HCT116 (cell line): ENCODE measurements at regions not wholly inside any gene's neighbourhood (a gene's known extent, or its start where the extent isn't known, plus 50 kb on each side); places are given as distances from the start of the nearest gene placed in this dataset.

ENCODE experiments used
- ATAC-seq: fragments of 200-7000 bp; cut with Tn5 transposase; 2 replicates; pipeline ENCODE4 v1.9.1; 2020; ENCODE audit warnings: mild to moderate bottlenecking, moderate library complexity
- BruUV-seq: library from RNA; stranded (reverse); fragments of 400-500 nt; replicated peaks from 2 replicates; lab custom pipeline; 2021; lab: Mats Ljungman, UMichigan
- CTCF ChIA-PET: fragments of 300-600 bp; sonication (Branson Sonifier 250); formaldehyde crosslinking; loops from one replicate; lab custom pipeline; 2021; ENCODE audit warnings: antibody characterized with exemption; lab: Charles Lee
- POLR2A ChIA-PET: fragments of 300-600, 350-600 bp; sonication (Branson Sonifier 250); formaldehyde crosslinking; loops from one replicate; lab custom pipeline; 2021; ENCODE audit warnings: antibody characterized with exemption; lab: Charles Lee
- RAD21 ChIA-PET, 2 experiments: fragments of 300-600 bp; sonication (Branson Sonifier 250); formaldehyde crosslinking; loops; one replicate each; lab custom pipeline; 2023; ENCODE audit warnings: low total read pairs in 2 of 2; ENCODE audit not compliant: uncharacterized antibody in 2 of 2, unreplicated experiment in 2 of 2, low non-redundant PET in 1 of 2; lab: Charles Lee
- DNase-seq: peaks from one replicate; pipeline ENCODE4 v3.0.0-alpha.2; 2010; ENCODE audit warnings: low read depth, low spot score
- H2AFZ ChIP-seq: fragments of 200-600 bp; shearing (Covaris generic), sonication (generic); 2 replicates; pipeline ENCODE4 v1.6.1; 2017; ENCODE audit warnings: low read depth, mixed run types, mixed read lengths, antibody characterized with exemption, low read length; ENCODE audit not compliant: poor library complexity, severe bottlenecking
- H3K27ac ChIP-seq: 2 replicates; pipeline ENCODE4 v1.5.1; 2012; ENCODE audit warnings: low read depth, low read length
- H3K27me3 ChIP-seq: fragments of 200-600 bp; sonication (generic); 2 replicates; pipeline ENCODE4 v1.6.1; 2016; ENCODE audit warnings: mixed run types, low read length, mixed read lengths; ENCODE audit not compliant: insufficient read depth
- H3K36me3 ChIP-seq, 2 experiments: fragments of 200-500 bp in 1 of 2; fragments of 200-600 bp in 1 of 2; sonication (Bioruptor generic) in 1 of 2; sonication (generic) in 1 of 2; 2 replicates each; pipeline versions ENCODE4 v1.5.1 to v1.6.1; 2014 to 2016; ENCODE audit warnings: low read length in 2 of 2, inconsistent platforms in 1 of 2, mixed read lengths in 1 of 2, mixed run types in 1 of 2; ENCODE audit not compliant: insufficient read depth in 2 of 2, control insufficient read depth in 1 of 2
- H3K4me1 ChIP-seq, 2 experiments: fragments of 200-600 bp in 1 of 2; sonication (generic) in 1 of 2; 2 replicates each; pipeline versions ENCODE4 v1.5.1 to v1.6.1; 2012 to 2017; ENCODE audit warnings: low read length in 2 of 2, inconsistent platforms in 1 of 2, mild to moderate bottlenecking in 1 of 2, mixed read lengths in 1 of 2, mixed run types in 1 of 2, moderate library complexity in 1 of 2; ENCODE audit not compliant: insufficient read depth in 2 of 2, control insufficient read depth in 1 of 2
- H3K4me2 ChIP-seq: fragments of 200-600 bp; sonication (generic); 2 replicates; pipeline ENCODE4 v1.6.1; 2017; ENCODE audit warnings: mixed run types, low read length, mixed read lengths
- H3K4me3 ChIP-seq, 2 experiments: fragments of 200-600 bp in 1 of 2; sonication (generic) in 1 of 2; replicated peaks in 1 of 2; 2 replicates each; pipeline ENCODE4 v1.5.1; 2011 to 2016; ENCODE audit warnings: low read length in 2 of 2, control low read depth in 1 of 2, low read depth in 1 of 2, mild to moderate bottlenecking in 1 of 2, mixed read lengths in 1 of 2, mixed run types in 1 of 2
- H3K79me2 ChIP-seq: fragments of 200-600 bp; sonication (generic); 2 replicates; pipeline ENCODE4 v1.6.1; 2017; ENCODE audit warnings: mild to moderate bottlenecking, mixed run types, low read length, moderate library complexity, mixed read lengths; ENCODE audit not compliant: insufficient read depth
- H3K9ac ChIP-seq: fragments of 200-600 bp; sonication (generic); 2 replicates; pipeline ENCODE4 v1.6.1; 2016; ENCODE audit warnings: low read length, mixed read lengths
- H3K9me2 ChIP-seq: fragments of 200-600 bp; sonication (generic), shearing (Covaris generic); 2 replicates; pipeline ENCODE4 v1.6.1; 2017; ENCODE audit warnings: mixed run types, mild to moderate bottlenecking, moderate library complexity; ENCODE audit not compliant: insufficient read depth
- H3K9me3 ChIP-seq, 2 experiments: fragments of 200-500 bp in 1 of 2; fragments of 200-600 bp in 1 of 2; sonication (Bioruptor generic) in 1 of 2; sonication (generic) in 1 of 2; 2 replicates each; pipeline ENCODE4 v1.6.1; 2014 to 2017; ENCODE audit warnings: low read length in 2 of 2, mixed read lengths in 2 of 2, inconsistent platforms in 1 of 2, low read depth in 1 of 2, mild to moderate bottlenecking in 1 of 2, mixed run types in 1 of 2, moderate library complexity in 1 of 2; ENCODE audit not compliant: control insufficient read depth in 1 of 2, insufficient read depth in 1 of 2
- H4K20me1 ChIP-seq: fragments of 200-600 bp; sonication (generic), shearing (Covaris generic); 2 replicates; pipeline ENCODE4 v1.6.1; 2017; ENCODE audit warnings: mixed run types, mild to moderate bottlenecking, moderate library complexity; ENCODE audit not compliant: insufficient read depth
- ATF3 ChIP-seq: IDR thresholded peaks from 2 replicates; pipeline ENCODE4 v1.6.1; 2012
- CBX3 ChIP-seq: IDR thresholded peaks from 2 replicates; pipeline ENCODE4 v1.6.1; 2012; ENCODE audit warnings: low read depth
- CEBPB ChIP-seq: IDR thresholded peaks from 2 replicates; pipeline ENCODE4 v1.6.1; 2012; ENCODE audit warnings: low read depth
- EGR1 ChIP-seq: IDR thresholded peaks from 2 replicates; pipeline ENCODE4 v1.6.1; 2012; ENCODE audit warnings: low read depth
- ELF1 ChIP-seq: IDR thresholded peaks from 2 replicates; pipeline ENCODE4 v1.6.1; 2012; ENCODE audit warnings: low read depth, borderline replicate concordance
- EZH2 ChIP-seq: fragments of 200-600 bp; sonication (generic); IDR thresholded peaks from 2 replicates; pipeline ENCODE4 v1.6.1; 2017; ENCODE audit warnings: antibody characterized with exemption, mixed run types
- EZH2phosphoT487 ChIP-seq: fragments of 200-600 bp; IDR thresholded peaks from 2 replicates; pipeline ENCODE4 v1.6.1; 2018; ENCODE audit warnings: antibody characterized with exemption, borderline replicate concordance
- FOSL1 ChIP-seq: IDR thresholded peaks from 2 replicates; pipeline ENCODE4 v1.6.1; 2012; ENCODE audit warnings: low read depth
- JUND ChIP-seq: IDR thresholded peaks from 2 replicates; pipeline ENCODE4 v1.6.1; 2012
- MAX ChIP-seq: IDR thresholded peaks from 2 replicates; pipeline ENCODE4 v1.6.1; 2012
- POLR2A ChIP-seq: IDR thresholded peaks from 2 replicates; pipeline ENCODE4 v1.7.0; 2011; ENCODE audit warnings: borderline replicate concordance; ENCODE audit not compliant: insufficient read depth, insufficient read length; ENCODE audit errors: extremely low read depth
- POLR2AphosphoS5 ChIP-seq: IDR thresholded peaks from 2 replicates; pipeline ENCODE4 v1.6.1; 2011; ENCODE audit warnings: mild to moderate bottlenecking, low read depth, low read length, moderate library complexity
- RAD21 ChIP-seq: IDR thresholded peaks from 2 replicates; pipeline ENCODE4 v1.6.1; 2012; ENCODE audit warnings: low read depth, mild to moderate bottlenecking
- SP1 ChIP-seq: IDR thresholded peaks from 2 replicates; pipeline ENCODE4 v1.6.1; 2012; ENCODE audit warnings: low read depth
- TCF7L2 ChIP-seq: IDR thresholded peaks from 2 replicates; pipeline ENCODE4 v1.7.0; 2011; ENCODE audit warnings: borderline replicate concordance, inconsistent platforms; ENCODE audit not compliant: insufficient read depth, insufficient read length; ENCODE audit errors: extremely low read depth
- YY1 ChIP-seq: IDR thresholded peaks from 2 replicates; pipeline ENCODE4 v1.6.1; 2011; ENCODE audit warnings: low read length, low read depth, moderate library complexity, mild to moderate bottlenecking; ENCODE audit not compliant: insufficient replicate concordance; ENCODE audit errors: extremely low read depth
- ZFX ChIP-seq: fragments of 450-650 bp; IDR thresholded peaks from 2 replicates; pipeline ENCODE4 v1.6.1; 2017
- intact Hi-C: fragments of 100-400 bp; cut with micrococcal nuclease; formaldehyde crosslinking; loops from 2 replicates; pipeline ENCODE4 v1.10.0; 2022
- TF ChIP-seq, protein P1 (sequence below): IDR thresholded peaks from 2 replicates; pipeline ENCODE4 v1.6.1; 2012; ENCODE audit warnings: low read depth

DNA sequence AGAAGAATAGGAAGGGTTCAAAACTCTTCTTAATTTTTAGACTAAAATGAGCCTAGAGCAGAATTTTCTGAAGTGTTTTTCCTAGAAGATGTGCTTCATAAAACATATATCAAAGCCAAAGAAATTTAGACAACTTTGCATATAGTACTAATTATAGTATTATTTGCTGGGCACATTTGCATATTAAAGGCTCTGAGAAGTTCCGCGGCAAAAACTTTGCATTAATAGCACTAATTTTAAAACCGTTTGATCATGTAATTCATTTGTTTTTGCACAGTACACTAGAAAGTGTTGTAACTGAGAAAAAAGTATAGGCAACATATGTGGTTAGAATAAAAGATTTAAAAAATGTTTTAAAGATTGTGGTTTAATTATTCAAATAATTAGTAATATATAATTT lies 412.0 kb upstream of the NR2F2 start:
- TF ChIP-seq CEBPB (no peak), POLR2A (no peak), CBX3 (no peak), POLR2AphosphoS5 (no peak), ZFX (no peak), TCF7L2 (no peak), EGR1 (no peak), FOSL1 (no peak)

DNA sequence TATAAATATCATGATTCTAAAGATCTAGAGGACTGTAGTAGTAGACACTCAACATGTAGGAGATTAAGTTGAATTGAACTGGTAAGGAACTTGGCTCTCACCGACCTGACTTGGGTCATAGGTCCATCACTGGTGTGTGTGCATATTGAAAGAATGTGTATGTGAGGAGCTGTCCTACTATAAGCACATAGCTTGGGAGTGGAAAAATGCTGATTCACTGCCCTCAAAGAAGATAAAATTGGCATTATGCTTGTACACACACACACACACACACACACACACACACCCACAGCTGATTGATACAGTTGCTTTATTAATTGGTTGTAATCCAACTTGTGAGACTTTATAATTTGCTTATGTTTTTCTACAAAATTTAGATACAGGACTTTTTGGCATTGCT lies 411.0 kb upstream of the NR2F2 start:
- Histone ChIP-seq H3K4me3 (no peak overlapping the region), H3K36me3 (no peaks in the 10 kb centered on the region), H3K4me2 (no peak overlapping the region), H3K4me1 (no peaks in the 10 kb centered on the region), H3K79me2 (no peaks in the 10 kb centered on the region), H3K27ac (no peak overlapping the region), H4K20me1 (no peaks in the 10 kb centered on the region), H3K9ac (no peak overlapping the region), H3K9me2 (no peaks in the 10 kb centered on the region), H3K9me3 (no peaks in the 10 kb centered on the region), H2AFZ (no peak overlapping the region), H3K27me3 (no peaks in the 10 kb centered on the region)
- ChIA-PET CTCF (no interaction called here), POLR2A (interaction anchor here (0.6 kb wide), 1 partner anchor 674 kb away, joined by 3 read pairs; no protein-coding TSS in a partner anchor), RAD21 (no interaction called here)
- ATAC-seq (no peak), DNase-seq (no peak)
- intact Hi-C loops = no loop called here
- no TSS peak for BruUV-seq
- TF ChIP-seq, protein P1, sequence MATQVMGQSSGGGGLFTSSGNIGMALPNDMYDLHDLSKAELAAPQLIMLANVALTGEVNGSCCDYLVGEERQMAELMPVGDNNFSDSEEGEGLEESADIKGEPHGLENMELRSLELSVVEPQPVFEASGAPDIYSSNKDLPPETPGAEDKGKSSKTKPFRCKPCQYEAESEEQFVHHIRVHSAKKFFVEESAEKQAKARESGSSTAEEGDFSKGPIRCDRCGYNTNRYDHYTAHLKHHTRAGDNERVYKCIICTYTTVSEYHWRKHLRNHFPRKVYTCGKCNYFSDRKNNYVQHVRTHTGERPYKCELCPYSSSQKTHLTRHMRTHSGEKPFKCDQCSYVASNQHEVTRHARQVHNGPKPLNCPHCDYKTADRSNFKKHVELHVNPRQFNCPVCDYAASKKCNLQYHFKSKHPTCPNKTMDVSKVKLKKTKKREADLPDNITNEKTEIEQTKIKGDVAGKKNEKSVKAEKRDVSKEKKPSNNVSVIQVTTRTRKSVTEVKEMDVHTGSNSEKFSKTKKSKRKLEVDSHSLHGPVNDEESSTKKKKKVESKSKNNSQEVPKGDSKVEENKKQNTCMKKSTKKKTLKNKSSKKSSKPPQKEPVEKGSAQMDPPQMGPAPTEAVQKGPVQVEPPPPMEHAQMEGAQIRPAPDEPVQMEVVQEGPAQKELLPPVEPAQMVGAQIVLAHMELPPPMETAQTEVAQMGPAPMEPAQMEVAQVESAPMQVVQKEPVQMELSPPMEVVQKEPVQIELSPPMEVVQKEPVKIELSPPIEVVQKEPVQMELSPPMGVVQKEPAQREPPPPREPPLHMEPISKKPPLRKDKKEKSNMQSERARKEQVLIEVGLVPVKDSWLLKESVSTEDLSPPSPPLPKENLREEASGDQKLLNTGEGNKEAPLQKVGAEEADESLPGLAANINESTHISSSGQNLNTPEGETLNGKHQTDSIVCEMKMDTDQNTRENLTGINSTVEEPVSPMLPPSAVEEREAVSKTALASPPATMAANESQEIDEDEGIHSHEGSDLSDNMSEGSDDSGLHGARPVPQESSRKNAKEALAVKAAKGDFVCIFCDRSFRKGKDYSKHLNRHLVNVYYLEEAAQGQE = no peak
- no peak for TF ChIP-seq EGR1
- TF ChIP-seq JUND = no peak
- TF ChIP-seq POLR2A = no peak
- no peak for TF ChIP-seq RAD21
- TF ChIP-seq EZH2phosphoT487 = no peak
- TF ChIP-seq POLR2AphosphoS5 = no peak
- no peak for TF ChIP-seq ATF3
- no peak for TF ChIP-seq ELF1
- TF ChIP-seq SP1 = no peak
- TF ChIP-seq MAX = no peak
- no peak for TF ChIP-seq TCF7L2
- no peak for TF ChIP-seq CBX3
- no peak for TF ChIP-seq CEBPB
- no peak for TF ChIP-seq YY1
- no peak for TF ChIP-seq EZH2

More for the DNA sequence above, 412.0 kb upstream of the NR2F2 start:
- ATAC-seq (no peak), DNase-seq (no peak)
- RAD21 ChIA-PET = no interaction called here
- no peak overlapping the region for H2AFZ ChIP-seq
- no peak overlapping the region for H3K4me3 ChIP-seq
- CTCF ChIA-PET = no interaction called here
- no peak overlapping the region for H3K4me2 ChIP-seq
- intact Hi-C loops = no loop called here
- no peak overlapping the region for H3K9ac ChIP-seq
- POLR2A ChIA-PET = no interaction called here
- H3K79me2 ChIP-seq = no peaks in the 10 kb centered on the region
- H3K9me3 ChIP-seq = no peaks in the 10 kb centered on the region
- no peaks in the 10 kb centered on the region for H4K20me1 ChIP-seq
- no TSS peak for BruUV-seq
- no peaks in the 10 kb centered on the region for H3K4me1 ChIP-seq
- no peaks in the 10 kb centered on the region for H3K27me3 ChIP-seq
- no peaks in the 10 kb centered on the region for H3K9me2 ChIP-seq
- no peak overlapping the region for H3K27ac ChIP-seq
- no peaks in the 10 kb centered on the region for H3K36me3 ChIP-seq
